Trophoblast cell (in vitro differentiated cells and primary cell): ENCODE measurements at regions not wholly inside any gene's neighbourhood (a gene's known extent, or its start where the extent isn't known, plus 50 kb on each side); places are given as distances from the start of the nearest gene placed in this dataset.

Experiments used
- DNase-seq, 2 donors: peaks; one replicate each; pipeline ENCODE4 v3.0.0-alpha.2; 2016
- H2AFZ ChIP-seq: 2 replicates; pipeline ENCODE4 v1.6.1; 2013; ENCODE audit warnings: low read length, moderate library complexity, mild to moderate bottlenecking; ENCODE audit not compliant: insufficient read depth, poor library complexity
- H2AK5ac ChIP-seq: 2 replicates; pipeline ENCODE4 v1.6.1; 2013; ENCODE audit warnings: mild to moderate bottlenecking, low read length
- H2BK120ac ChIP-seq: 2 replicates; pipeline ENCODE4 v1.6.1; 2013; ENCODE audit warnings: low read length, mild to moderate bottlenecking, moderate library complexity; ENCODE audit not compliant: insufficient read depth, poor library complexity
- H2BK12ac ChIP-seq: 2 replicates; pipeline ENCODE4 v1.6.1; 2013; ENCODE audit warnings: mild to moderate bottlenecking, low read length, moderate library complexity
- H2BK5ac ChIP-seq: 2 replicates; pipeline ENCODE4 v1.6.1; 2013; ENCODE audit warnings: low read length, low read depth, moderate library complexity, mild to moderate bottlenecking; ENCODE audit not compliant: poor library complexity
- H3K14ac ChIP-seq: 2 replicates; pipeline ENCODE4 v1.6.1; 2013; ENCODE audit warnings: mild to moderate bottlenecking, low read length
- H3K18ac ChIP-seq: 2 replicates; pipeline ENCODE4 v1.6.1; 2013; ENCODE audit warnings: mild to moderate bottlenecking, low read length
- H3K23ac ChIP-seq: 2 replicates; pipeline ENCODE4 v1.6.1; 2013; ENCODE audit warnings: low read length
- H3K27ac ChIP-seq: 2 replicates; pipeline ENCODE4 v1.5.1; 2013; ENCODE audit warnings: low read depth, mild to moderate bottlenecking, inconsistent platforms, low read length, moderate library complexity
- H3K27me3 ChIP-seq: 2 replicates; pipeline ENCODE4 v1.6.1; 2013; ENCODE audit warnings: inconsistent platforms, mild to moderate bottlenecking, low read length, moderate library complexity; ENCODE audit not compliant: insufficient read depth
- H3K36me3 ChIP-seq, 2 experiments: 1 replicate in 1 of 2; 2 replicates in 1 of 2; pipeline ENCODE4 v1.6.1; 2013; ENCODE audit warnings: low read length in 2 of 2, mild to moderate bottlenecking in 2 of 2, moderate library complexity in 1 of 2; ENCODE audit not compliant: insufficient read depth in 2 of 2, control insufficient read depth in 1 of 2
- H3K4ac ChIP-seq: 2 replicates; pipeline ENCODE4 v1.6.1; 2013; ENCODE audit warnings: low read depth, mild to moderate bottlenecking, low read length, moderate library complexity
- H3K4me1 ChIP-seq, 2 experiments: 1 replicate in 1 of 2; 2 replicates in 1 of 2; pipeline ENCODE4 v1.6.1; 2013; ENCODE audit warnings: low read length in 2 of 2, mild to moderate bottlenecking in 2 of 2, moderate library complexity in 1 of 2; ENCODE audit not compliant: insufficient read depth in 2 of 2, control insufficient read depth in 1 of 2
- H3K4me2 ChIP-seq: 2 replicates; pipeline ENCODE4 v1.6.1; 2013; ENCODE audit warnings: inconsistent platforms, mild to moderate bottlenecking, low read length, moderate library complexity
- H3K4me3 ChIP-seq: 2 replicates; pipeline ENCODE4 v1.5.1; 2013; ENCODE audit warnings: mild to moderate bottlenecking, low read depth, low read length, inconsistent platforms
- H3K79me1 ChIP-seq: one replicate; pipeline ENCODE4 v1.6.1; 2013; ENCODE audit warnings: low read length
- H3K79me2 ChIP-seq: 2 replicates; pipeline ENCODE4 v1.6.1; 2013; ENCODE audit warnings: low read length, mild to moderate bottlenecking; ENCODE audit not compliant: control insufficient read depth, insufficient read depth, poor library complexity
- H3K9ac ChIP-seq: 2 replicates; pipeline ENCODE4 v1.6.1; 2013; ENCODE audit warnings: mild to moderate bottlenecking, low read length
- H3K9me3 ChIP-seq: 2 replicates; pipeline ENCODE4 v1.6.1; 2013; ENCODE audit warnings: low read depth, mild to moderate bottlenecking, control low read depth, inconsistent platforms, low read length; ENCODE audit not compliant: insufficient read depth
- H4K12ac ChIP-seq: 2 replicates; pipeline ENCODE4 v1.6.1; 2013; ENCODE audit warnings: low read depth, mild to moderate bottlenecking, low read length, moderate library complexity
- H4K8ac ChIP-seq: 2 replicates; pipeline ENCODE4 v1.6.1; 2013; ENCODE audit warnings: low read depth, mild to moderate bottlenecking, low read length, moderate library complexity
- H4K91ac ChIP-seq: one replicate; pipeline ENCODE4 v1.6.1; 2013; ENCODE audit warnings: low read depth, mild to moderate bottlenecking, low read length, moderate library complexity
- WGBS: extraction: QIAGEN DNeasy Blood & Tissue Kit; methylation state at CpG from one replicate; pipeline ENCODE4 v1.1.7; 2013; ENCODE audit warnings: missing lambda C conversion rate; ENCODE audit not compliant: insufficient read length, insufficient coverage; ENCODE audit errors: extremely low coverage; 5-methylcytosine and 5-hydroxymethylcytosine counted together

GRCh38 chr4:116023049-116023448 lies 909.6 kb upstream of the NDST4 start:
- Histone ChIP-seq H3K4ac (no peak overlapping the region), H3K4me1 (no peaks in the 10 kb centered on the region), H4K12ac (no peak overlapping the region), H4K8ac (no peak overlapping the region), H4K91ac (no peak overlapping the region), H3K14ac (no peak overlapping the region), H3K23ac (no peak overlapping the region), H3K79me2 (no peaks in the 10 kb centered on the region), H2BK12ac (no peak overlapping the region), H3K4me2 (no peak overlapping the region), H3K9ac (no peak overlapping the region), H3K36me3 (no peaks in the 10 kb centered on the region), H3K4me3 (no peak overlapping the region), H2AFZ (no peak overlapping the region), H3K79me1 (no peaks in the 10 kb centered on the region), H2BK120ac (no peak overlapping the region), H2AK5ac (no peak overlapping the region), H3K27ac (no peak overlapping the region), H3K18ac (no peak overlapping the region), H2BK5ac (no peak overlapping the region), H3K27me3 (no peaks in the 10 kb centered on the region), H3K9me3 (peaks cover 3% of the 10 kb centered on the region)
- no peak for DNase-seq
- WGBS, result no CpG with 5 or more reads among the region's 5 CpGs

DNA sequence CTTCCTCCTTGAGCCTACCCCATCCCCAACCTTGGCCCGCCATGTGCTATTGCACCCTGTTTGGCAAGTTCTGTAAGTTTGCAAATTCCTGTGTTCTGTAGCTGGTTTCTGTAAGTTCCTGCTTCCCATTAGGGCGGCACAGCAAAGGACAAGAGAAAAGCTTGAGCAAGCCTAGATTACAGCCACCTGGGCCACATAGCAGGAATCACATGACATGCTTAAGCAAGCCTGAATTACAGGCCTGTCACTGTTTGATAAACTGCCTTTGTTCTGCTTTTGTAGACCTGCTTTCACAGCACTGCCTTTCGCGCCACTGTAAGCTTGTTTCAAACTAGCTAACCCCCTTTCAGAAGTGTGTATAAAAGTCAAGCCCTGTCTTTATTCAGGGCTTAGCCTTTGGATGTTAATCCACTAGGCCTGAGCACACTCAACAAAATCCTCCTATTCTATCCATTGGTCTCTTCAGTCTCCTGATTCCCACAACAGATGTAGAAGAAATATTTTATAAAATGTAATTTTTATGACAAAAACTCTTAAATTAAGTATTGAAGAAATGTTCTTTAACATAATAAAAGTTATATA lies 906.8 kb upstream of the NDST4 start:
- Histone ChIP-seq H3K18ac (no peak overlapping the region), H3K79me2 (no peaks in the 10 kb centered on the region), H3K36me3 (peaks cover 4% of the 10 kb centered on the region in 2 experiments), H3K14ac (no peak overlapping the region), H2BK5ac (no peak overlapping the region), H3K27ac (no peak overlapping the region), H3K9me3 (peaks cover 10% of the 10 kb centered on the region), H4K8ac (no peak overlapping the region), H4K91ac (no peak overlapping the region), H3K4ac (no peak overlapping the region), H3K27me3 (peaks cover 2% of the 10 kb centered on the region), H3K79me1 (no peaks in the 10 kb centered on the region), H2BK120ac (no peak overlapping the region), H2AK5ac (no peak overlapping the region), H3K4me3 (no peak overlapping the region), H2AFZ (no peak overlapping the region), H2BK12ac (no peak overlapping the region), H3K9ac (no peak overlapping the region), H4K12ac (no peak overlapping the region), H3K4me1 (no peaks in the 10 kb centered on the region), H3K4me2 (no peak overlapping the region), H3K23ac (no peak overlapping the region)
- DNase-seq, result peak in 1 of 2 donors; percentile 5
- WGBS, result no CpG with 5 or more reads among the region's 4 CpGs

- no peak overlapping the region for H3K14ac ChIP-seq
- no peaks in the 10 kb centered on the region for H3K79me2 ChIP-seq
- H3K4me2 ChIP-seq, result no peak overlapping the region
- no peaks in the 10 kb centered on the region for H3K4me1 ChIP-seq
- H3K9me3 ChIP-seq, result peaks cover 12% of the 10 kb centered on the region
- no peak overlapping the region for H4K12ac ChIP-seq
- H3K4ac ChIP-seq, result no peak overlapping the region
- H3K23ac ChIP-seq, result no peak overlapping the region
- peaks cover 2% of the 10 kb centered on the region for H3K27me3 ChIP-seq
- no peak overlapping the region for H3K9ac ChIP-seq
- H4K91ac ChIP-seq, result no peak overlapping the region
- H2AK5ac ChIP-seq, result no peak overlapping the region
- H2AFZ ChIP-seq, result no peak overlapping the region
- no peak overlapping the region for H2BK120ac ChIP-seq
- DNase-seq, result no peak
- no peak overlapping the region for H4K8ac ChIP-seq
- no peak overlapping the region for H2BK5ac ChIP-seq
- no peak overlapping the region for H2BK12ac ChIP-seq
- H3K79me1 ChIP-seq, result no peaks in the 10 kb centered on the region
- peak overlapping the region; percentile 36 for H3K4me3 ChIP-seq
- no peak overlapping the region for H3K27ac ChIP-seq
- peaks cover 4% of the 10 kb centered on the region in 2 experiments for H3K36me3 ChIP-seq
- H3K18ac ChIP-seq, result no peak overlapping the region
- no CpG with 5 or more reads among the region's 3 CpGs for WGBS
Measured at GRCh38 chr4:116018831-116019230, 905.4 kb upstream of the NDST4 start.

DNA sequence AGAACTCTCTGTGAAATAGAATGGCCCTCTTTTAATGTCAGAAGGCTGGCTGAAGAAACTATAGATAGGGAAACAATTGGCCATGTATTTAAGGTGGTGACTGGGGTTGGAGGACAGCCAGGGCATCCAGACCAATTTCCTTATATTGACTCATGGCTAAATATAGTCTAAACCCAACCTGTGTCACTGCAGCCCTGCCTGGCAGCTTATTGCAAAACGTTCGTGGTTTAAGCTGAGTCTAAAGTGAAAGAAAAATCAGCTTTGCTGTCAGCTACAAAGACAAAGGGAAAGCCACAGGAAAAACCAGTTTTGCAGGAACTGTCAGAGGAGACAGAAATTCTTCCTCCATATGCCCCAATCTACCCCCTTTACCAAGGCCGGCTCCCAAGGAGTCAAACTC lies 902.8 kb upstream of the NDST4 start:
- no peak overlapping the region for H4K12ac ChIP-seq
- H3K4ac ChIP-seq, result no peak overlapping the region
- no peak overlapping the region for H4K8ac ChIP-seq
- peaks cover 13% of the 10 kb centered on the region for H3K9me3 ChIP-seq
- no peak overlapping the region for H3K14ac ChIP-seq
- no peak overlapping the region for H4K91ac ChIP-seq
- no peak overlapping the region for H2BK12ac ChIP-seq
- no peak overlapping the region for H3K18ac ChIP-seq
- no peak overlapping the region for H2AFZ ChIP-seq
- no peak overlapping the region for H2AK5ac ChIP-seq
- H3K4me3 ChIP-seq, result no peak overlapping the region
- H3K23ac ChIP-seq, result no peak overlapping the region
- no peak overlapping the region for H3K9ac ChIP-seq
- no peak overlapping the region for H2BK5ac ChIP-seq
- no peaks in the 10 kb centered on the region for H3K79me2 ChIP-seq
- H3K27me3 ChIP-seq, result peaks cover 2% of the 10 kb centered on the region
- H3K36me3 ChIP-seq, result peaks cover 4% of the 10 kb centered on the region in 2 experiments
- H3K4me2 ChIP-seq, result no peak overlapping the region
- no CpG with 5 or more reads among the region's 3 CpGs for WGBS
- no peaks in the 10 kb centered on the region for H3K4me1 ChIP-seq
- H3K79me1 ChIP-seq, result no peaks in the 10 kb centered on the region
- no peak overlapping the region for H3K27ac ChIP-seq
- DNase-seq, result peak; percentile 29 to 33
- H2BK120ac ChIP-seq, result no peak overlapping the region
